ENCODE measurements at regions not wholly inside any gene's neighbourhood (a gene's known extent, or its start where the extent isn't known, plus 50 kb on each side); places are given as distances from the start of the nearest gene placed in this dataset.

- Histone ChIP-seq H2BK12ac (ENCODE audit: low read length) (no peak overlapping the region), H3K79me1 (ENCODE audit: low read length) (no peaks in the 10 kb centered on the region), H3K4me3 (ENCODE audit: low read depth, low read length) (no peak overlapping the region), H4K91ac (ENCODE audit: low read depth, low read length) (no peak overlapping the region), H3K79me2 (ENCODE audit: control insufficient read depth, insufficient read depth, low read length, poor library complexity) (no peaks in the 10 kb centered on the region), H2BK5ac (ENCODE audit: low read depth, low read length, poor library complexity) (no peak overlapping the region), H3K27me3 (ENCODE audit: insufficient read depth, low read length) (no peaks in the 10 kb centered on the region), H3K9ac (ENCODE audit: low read length) (no peak overlapping the region), H3K4ac (ENCODE audit: low read depth, low read length) (no peak overlapping the region), H2AK5ac (ENCODE audit: low read length) (no peak overlapping the region), H3K27ac (ENCODE audit: low read depth, low read length) (no peak overlapping the region), H3K4me1 (ENCODE audit: control insufficient read depth in 1 of 2, insufficient read depth in 2 of 2, low read length in 2 of 2) (no peaks in the 10 kb centered on the region), H3K4me2 (ENCODE audit: low read length) (no peak overlapping the region), H3K9me3 (ENCODE audit: insufficient read depth, low read depth, low read length) (no peaks in the 10 kb centered on the region), H3K36me3 (ENCODE audit: control insufficient read depth in 1 of 2, insufficient read depth in 2 of 2, low read length in 2 of 2) (no peaks in the 10 kb centered on the region), H3K23ac (ENCODE audit: low read length) (no peak overlapping the region), H4K12ac (ENCODE audit: low read depth, low read length) (no peak overlapping the region), H2BK120ac (ENCODE audit: insufficient read depth, low read length, poor library complexity) (no peak overlapping the region), H3K18ac (ENCODE audit: low read length) (no peak overlapping the region), H4K8ac (ENCODE audit: low read depth, low read length) (no peak overlapping the region), H3K14ac (ENCODE audit: low read length) (no peak overlapping the region), H2AFZ (ENCODE audit: insufficient read depth, low read length, poor library complexity) (no peak overlapping the region)
- no peak for DNase-seq
- no CpG with 5 or more reads among the region's 7 CpGs for WGBS (ENCODE audit: extremely low coverage, insufficient coverage, insufficient read length)
Observed at GRCh38 chr5:97728920-97729319, 545.9 kb upstream of the RIOK2 start.

DNA sequence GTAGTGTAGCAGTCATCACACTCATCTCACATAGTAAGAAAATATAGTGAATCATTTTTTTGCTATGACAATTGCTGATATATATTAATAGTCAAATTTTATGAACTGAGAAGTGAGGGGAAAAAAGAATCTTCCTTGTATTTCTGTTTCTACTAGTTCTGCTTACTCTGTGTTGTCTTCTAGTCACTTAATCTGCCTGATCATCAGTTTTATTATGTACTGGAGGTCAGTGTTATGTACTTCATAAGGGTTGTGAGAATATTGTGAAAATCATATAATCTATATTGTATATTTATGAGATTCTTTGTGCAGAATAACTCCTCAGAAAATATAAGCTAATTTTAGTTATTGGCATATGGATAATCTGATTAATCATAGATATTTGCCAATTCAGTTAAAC, 546.9 kb upstream of the RIOK2 start:
- Histone ChIP-seq H4K8ac (ENCODE audit: low read depth, low read length) (no peak overlapping the region), H4K12ac (ENCODE audit: low read depth, low read length) (no peak overlapping the region), H3K18ac (ENCODE audit: low read length) (no peak overlapping the region), H3K36me3 (ENCODE audit: control insufficient read depth in 1 of 2, insufficient read depth in 2 of 2, low read length in 2 of 2) (no peaks in the 10 kb centered on the region), H3K4me1 (ENCODE audit: control insufficient read depth in 1 of 2, insufficient read depth in 2 of 2, low read length in 2 of 2) (no peaks in the 10 kb centered on the region), H3K9ac (ENCODE audit: low read length) (no peak overlapping the region), H3K27ac (ENCODE audit: low read depth, low read length) (no peak overlapping the region), H3K14ac (ENCODE audit: low read length) (no peak overlapping the region), H2BK12ac (ENCODE audit: low read length) (no peak overlapping the region), H2BK120ac (ENCODE audit: insufficient read depth, low read length, poor library complexity) (no peak overlapping the region), H2BK5ac (ENCODE audit: low read depth, low read length, poor library complexity) (no peak overlapping the region), H3K9me3 (ENCODE audit: insufficient read depth, low read depth, low read length) (no peaks in the 10 kb centered on the region), H3K4me2 (ENCODE audit: low read length) (no peak overlapping the region), H2AFZ (ENCODE audit: insufficient read depth, low read length, poor library complexity) (no peak overlapping the region), H4K91ac (ENCODE audit: low read depth, low read length) (no peak overlapping the region), H3K23ac (ENCODE audit: low read length) (no peak overlapping the region), H3K79me2 (ENCODE audit: control insufficient read depth, insufficient read depth, low read length, poor library complexity) (no peaks in the 10 kb centered on the region), H3K27me3 (ENCODE audit: insufficient read depth, low read length) (no peaks in the 10 kb centered on the region), H3K4me3 (ENCODE audit: low read depth, low read length) (no peak overlapping the region), H3K79me1 (ENCODE audit: low read length) (no peaks in the 10 kb centered on the region), H2AK5ac (ENCODE audit: low read length) (no peak overlapping the region), H3K4ac (ENCODE audit: low read depth, low read length) (no peak overlapping the region)
- DNase-seq, result no peak

GRCh38 chr5:97735209-97735608, 552.2 kb upstream of the RIOK2 start:
- Histone ChIP-seq H3K14ac (ENCODE audit: low read length) (no peak overlapping the region), H3K23ac (ENCODE audit: low read length) (no peak overlapping the region)

DNA sequence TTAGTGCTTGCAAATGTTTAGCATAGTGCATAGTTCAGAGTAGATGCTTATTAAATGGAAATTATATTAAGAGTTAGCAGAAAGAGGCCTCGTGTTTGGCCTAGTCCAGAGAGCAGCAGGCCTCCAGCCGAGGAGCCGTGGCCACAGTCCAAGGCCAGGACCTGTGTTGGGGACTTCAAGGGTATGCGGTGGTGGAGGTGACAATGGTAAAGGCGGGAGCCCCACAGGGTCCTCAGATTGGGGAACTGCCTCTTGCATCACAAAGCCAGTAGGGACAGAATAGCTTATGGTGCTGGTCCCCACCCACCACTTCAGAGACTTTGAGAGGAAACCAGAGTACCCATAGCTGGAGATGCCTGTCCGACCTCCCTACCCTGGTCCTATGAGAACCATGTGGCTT, 554.6 kb upstream of the RIOK2 start:
- Histone ChIP-seq H3K4me3 (ENCODE audit: low read depth, low read length) (no peak overlapping the region), H3K4ac (ENCODE audit: low read depth, low read length) (no peak overlapping the region), H4K12ac (ENCODE audit: low read depth, low read length) (no peak overlapping the region), H3K36me3 (ENCODE audit: control insufficient read depth in 1 of 2, insufficient read depth in 2 of 2, low read length in 2 of 2) (no peaks in the 10 kb centered on the region), H4K91ac (ENCODE audit: low read depth, low read length) (no peak overlapping the region), H3K27ac (ENCODE audit: low read depth, low read length) (no peak overlapping the region), H3K27me3 (ENCODE audit: insufficient read depth, low read length) (no peaks in the 10 kb centered on the region), H4K8ac (ENCODE audit: low read depth, low read length) (no peak overlapping the region), H2BK12ac (ENCODE audit: low read length) (no peak overlapping the region), H3K4me1 (ENCODE audit: control insufficient read depth in 1 of 2, insufficient read depth in 2 of 2, low read length in 2 of 2) (no peaks in the 10 kb centered on the region), H2BK120ac (ENCODE audit: insufficient read depth, low read length, poor library complexity) (no peak overlapping the region), H2AK5ac (ENCODE audit: low read length) (no peak overlapping the region), H3K23ac (ENCODE audit: low read length) (no peak overlapping the region), H3K79me1 (ENCODE audit: low read length) (no peaks in the 10 kb centered on the region), H3K14ac (ENCODE audit: low read length) (no peak overlapping the region), H3K18ac (ENCODE audit: low read length) (no peak overlapping the region), H3K4me2 (ENCODE audit: low read length) (no peak overlapping the region), H2AFZ (ENCODE audit: insufficient read depth, low read length, poor library complexity) (no peak overlapping the region), H2BK5ac (ENCODE audit: low read depth, low read length, poor library complexity) (no peak overlapping the region), H3K79me2 (ENCODE audit: control insufficient read depth, insufficient read depth, low read length, poor library complexity) (no peaks in the 10 kb centered on the region), H3K9me3 (ENCODE audit: insufficient read depth, low read depth, low read length) (no peaks in the 10 kb centered on the region), H3K9ac (ENCODE audit: low read length) (no peak overlapping the region)
- no peak for DNase-seq
- no CpG with 5 or more reads among the region's 6 CpGs for WGBS (ENCODE audit: extremely low coverage, insufficient coverage, insufficient read length)

More at GRCh38 chr5:97735209-97735608, 552.2 kb upstream of the RIOK2 start:
- no peak overlapping the region for H2BK120ac ChIP-seq (ENCODE audit: insufficient read depth, low read length, poor library complexity)
- no peak overlapping the region for H2BK12ac ChIP-seq (ENCODE audit: low read length)
- no peak overlapping the region for H2AFZ ChIP-seq (ENCODE audit: insufficient read depth, low read length, poor library complexity)
- no peak overlapping the region for H4K12ac ChIP-seq (ENCODE audit: low read depth, low read length)
- WGBS (ENCODE audit: extremely low coverage, insufficient coverage, insufficient read length), result no CpG with 5 or more reads among the region's 3 CpGs
- no peak overlapping the region for H3K27ac ChIP-seq (ENCODE audit: low read depth, low read length)
- no peaks in the 10 kb centered on the region for H3K27me3 ChIP-seq (ENCODE audit: insufficient read depth, low read length)
- H3K18ac ChIP-seq (ENCODE audit: low read length), result no peak overlapping the region
- DNase-seq, result peak in 1 of 2 donors; percentile 2
- no peak overlapping the region for H3K9ac ChIP-seq (ENCODE audit: low read length)
- no peak overlapping the region for H3K4me2 ChIP-seq (ENCODE audit: low read length)
- H4K91ac ChIP-seq (ENCODE audit: low read depth, low read length), result no peak overlapping the region
- no peaks in the 10 kb centered on the region for H3K36me3 ChIP-seq (ENCODE audit: control insufficient read depth in 1 of 2, insufficient read depth in 2 of 2, low read length in 2 of 2)
- H3K4ac ChIP-seq (ENCODE audit: low read depth, low read length), result no peak overlapping the region
- no peak overlapping the region for H2BK5ac ChIP-seq (ENCODE audit: low read depth, low read length, poor library complexity)
- no peaks in the 10 kb centered on the region for H3K9me3 ChIP-seq (ENCODE audit: insufficient read depth, low read depth, low read length)
- H3K4me1 ChIP-seq (ENCODE audit: control insufficient read depth in 1 of 2, insufficient read depth in 2 of 2, low read length in 2 of 2), result no peaks in the 10 kb centered on the region
- H2AK5ac ChIP-seq (ENCODE audit: low read length), result no peak overlapping the region
- H3K79me2 ChIP-seq (ENCODE audit: control insufficient read depth, insufficient read depth, low read length, poor library complexity), result no peaks in the 10 kb centered on the region
- H3K79me1 ChIP-seq (ENCODE audit: low read length), result no peaks in the 10 kb centered on the region
- no peak overlapping the region for H4K8ac ChIP-seq (ENCODE audit: low read depth, low read length)
- H3K4me3 ChIP-seq (ENCODE audit: low read depth, low read length), result no peak overlapping the region
